H9 (cell line): ENCODE measurements at regions not wholly inside any gene's neighbourhood (a gene's known extent, or its start where the extent isn't known, plus 50 kb on each side); places are given as distances from the start of the nearest gene placed in this dataset.

Experiments
- DNase-seq: peaks from one replicate; pipeline ENCODE4 v3.0.0-alpha.2; 2017
- H2AFZ ChIP-seq: one replicate; pipeline ENCODE4 v1.6.1; 2013; ENCODE audit warnings: mild to moderate bottlenecking, low read length, control low read depth, moderate library complexity
- H2AK5ac ChIP-seq: 2 replicates; pipeline ENCODE4 v1.6.1; 2013; ENCODE audit warnings: low read length, control low read depth, mixed read lengths; ENCODE audit not compliant: insufficient read length
- H2BK120ac ChIP-seq: one replicate; pipeline ENCODE4 v1.6.1; 2013; ENCODE audit warnings: low read depth, mild to moderate bottlenecking, low read length, control low read depth, inconsistent platforms; ENCODE audit not compliant: poor library complexity, severe bottlenecking
- H2BK12ac ChIP-seq: 2 replicates; pipeline ENCODE4 v1.6.1; 2013; ENCODE audit warnings: low read length, control low read depth, mixed read lengths, low read depth; ENCODE audit not compliant: insufficient read length
- H2BK15ac ChIP-seq: 2 replicates; pipeline ENCODE4 v1.6.1; 2013; ENCODE audit warnings: low read depth, low read length, control low read depth
- H2BK20ac ChIP-seq: one replicate; pipeline ENCODE4 v1.6.1; 2013; ENCODE audit warnings: low read depth, mild to moderate bottlenecking, low read length, control low read depth, inconsistent platforms; ENCODE audit not compliant: poor library complexity, severe bottlenecking
- H2BK5ac ChIP-seq: 2 replicates; pipeline ENCODE4 v1.6.1; 2013; ENCODE audit warnings: low read length, control low read depth, mixed read lengths; ENCODE audit not compliant: insufficient read length
- H3K14ac ChIP-seq: 2 replicates; pipeline ENCODE4 v1.6.1; 2013; ENCODE audit warnings: low read length, control low read depth; ENCODE audit not compliant: insufficient read depth
- H3K18ac ChIP-seq: 2 replicates; pipeline ENCODE4 v1.6.1; 2013; ENCODE audit warnings: low read depth, mild to moderate bottlenecking, mixed read lengths, low read length, control low read depth; ENCODE audit not compliant: insufficient read length
- H3K23ac ChIP-seq: 2 replicates; pipeline ENCODE4 v1.6.1; 2013; ENCODE audit warnings: low read length, control low read depth, mixed read lengths, low read depth; ENCODE audit not compliant: insufficient read length
- H3K23me2 ChIP-seq: 2 replicates; pipeline ENCODE4 v1.6.1; 2013; ENCODE audit warnings: low read depth, mild to moderate bottlenecking, mixed read lengths, low read length, control low read depth; ENCODE audit not compliant: insufficient read length, poor library complexity, severe bottlenecking
- H3K27ac ChIP-seq: 2 replicates; pipeline ENCODE4 v1.5.1; 2013; ENCODE audit warnings: low read length, control low read depth, mixed read lengths, low read depth; ENCODE audit not compliant: insufficient read length
- H3K27me3 ChIP-seq: 2 replicates; pipeline ENCODE4 v1.6.1; 2013; ENCODE audit warnings: low read length, control low read depth, inconsistent platforms; ENCODE audit not compliant: insufficient read depth
- H3K4ac ChIP-seq: 2 replicates; pipeline ENCODE4 v1.6.1; 2013; ENCODE audit warnings: low read depth, mild to moderate bottlenecking, control low read depth, inconsistent platforms, low read length, moderate library complexity
- H3K4me1 ChIP-seq: 2 replicates; pipeline ENCODE4 v1.6.1; 2013; ENCODE audit warnings: low read length, control low read depth, inconsistent platforms; ENCODE audit not compliant: insufficient read depth
- H3K4me2 ChIP-seq: 2 replicates; pipeline ENCODE4 v1.6.1; 2013; ENCODE audit warnings: low read length, control low read depth, mixed read lengths; ENCODE audit not compliant: insufficient read length, insufficient read depth
- H3K56ac ChIP-seq: 2 replicates; pipeline ENCODE4 v1.6.1; 2013; ENCODE audit warnings: low read depth, mild to moderate bottlenecking, mixed read lengths, low read length, control low read depth; ENCODE audit not compliant: insufficient read length
- H3K79me1 ChIP-seq: 2 replicates; pipeline ENCODE4 v1.6.1; 2013; ENCODE audit warnings: low read depth, mild to moderate bottlenecking, moderate library complexity, low read length, control low read depth, inconsistent platforms; ENCODE audit not compliant: insufficient read depth, poor library complexity, severe bottlenecking
- H3K79me2 ChIP-seq: 2 replicates; pipeline ENCODE4 v1.6.1; 2013; ENCODE audit warnings: low read length, control low read depth, inconsistent platforms; ENCODE audit not compliant: insufficient read depth
- H3K9ac ChIP-seq: 2 replicates; pipeline ENCODE4 v1.6.1; 2013; ENCODE audit warnings: low read length, control low read depth, mixed read lengths; ENCODE audit not compliant: insufficient read length; ENCODE audit errors: extremely low read depth
- H3K9me3 ChIP-seq: one replicate; pipeline ENCODE4 v1.6.1; 2013; ENCODE audit warnings: low read depth, low read length, inconsistent platforms; ENCODE audit not compliant: control insufficient read depth
- H3T11ph ChIP-seq: one replicate; pipeline ENCODE4 v1.6.1; 2013; ENCODE audit warnings: mild to moderate bottlenecking, low read length, control low read depth, inconsistent platforms
- H4K20me1 ChIP-seq: one replicate; pipeline ENCODE4 v1.6.1; 2013; ENCODE audit not compliant: control insufficient read depth, insufficient read length, insufficient read depth
- H4K5ac ChIP-seq: 2 replicates; pipeline ENCODE4 v1.6.1; 2013; ENCODE audit warnings: low read depth, mild to moderate bottlenecking, mixed read lengths, low read length, control low read depth; ENCODE audit not compliant: insufficient read length
- H4K8ac ChIP-seq: replicated peaks from 2 replicates; pipeline ENCODE4 v1.6.1; 2013; ENCODE audit warnings: low read length, control low read depth, mixed read lengths, low read depth; ENCODE audit not compliant: insufficient read length
- H4K91ac ChIP-seq: 2 replicates; pipeline ENCODE4 v1.6.1; 2013; ENCODE audit warnings: low read depth, mild to moderate bottlenecking, moderate library complexity, mixed read lengths, low read length, control low read depth; ENCODE audit not compliant: insufficient read length
- H3K27ac Mint-ChIP-seq, 3 experiments: 2 replicates in 2 of 3; 3 replicates in 1 of 3; pipeline ENCODE4 v1.8.0; 2020 to 2021; ENCODE audit warnings: mixed read lengths in 3 of 3, mild to moderate bottlenecking in 1 of 3, moderate library complexity in 1 of 3
- H3K27me3 Mint-ChIP-seq: 2 replicates; pipeline ENCODE4 v1.8.0; 2021; ENCODE audit warnings: low read depth, mild to moderate bottlenecking, moderate library complexity, mixed read lengths
- H3K36me3 Mint-ChIP-seq, 3 experiments: 2 replicates in 2 of 3; 3 replicates in 1 of 3; pipeline ENCODE4 v1.8.0; 2020 to 2021; ENCODE audit warnings: low read depth in 3 of 3, mixed read lengths in 3 of 3; ENCODE audit not compliant: insufficient read depth in 1 of 3
- H3K4me1 Mint-ChIP-seq, 2 experiments: 2 replicates each; pipeline ENCODE4 v1.8.0; 2020; ENCODE audit warnings: mixed read lengths in 2 of 2
- H3K4me3 Mint-ChIP-seq, 2 experiments: 2 replicates in 1 of 2; 3 replicates in 1 of 2; pipeline ENCODE4 v1.8.0; 2020 to 2021; ENCODE audit warnings: mild to moderate bottlenecking in 2 of 2, mixed read lengths in 2 of 2, moderate library complexity in 1 of 2
- H3K9me3 Mint-ChIP-seq, 2 experiments: 2 replicates in 1 of 2; 3 replicates in 1 of 2; pipeline ENCODE4 v1.8.0; 2020; ENCODE audit warnings: mild to moderate bottlenecking in 2 of 2, mixed read lengths in 2 of 2, moderate library complexity in 1 of 2
- CTCF ChIP-seq: fragments of 200-600 bp; sonication (generic); conservative IDR thresholded peaks from 3 replicates; pipeline ENCODE4 v1.8.0; 2021; ENCODE audit warnings: antibody characterized with exemption, mild to moderate bottlenecking
- WGBS: extraction: QIAGEN DNeasy Blood & Tissue Kit; methylation state at CpG from one replicate; pipeline ENCODE4 v1.1.7; 2013; ENCODE audit warnings: missing lambda C conversion rate, low lambda C conversion rate, mixed read lengths; ENCODE audit not compliant: insufficient read length; ENCODE audit errors: extremely low coverage; 5-methylcytosine and 5-hydroxymethylcytosine counted together

GRCh38 chr2:60172801-60173200 lies 380.7 kb downstream of the BCL11A start:
- no peak overlapping the region for H2BK120ac ChIP-seq
- H2AK5ac ChIP-seq = no peak overlapping the region
- no peak overlapping the region for H3K14ac ChIP-seq
- H3T11ph ChIP-seq = no peak overlapping the region
- no peak overlapping the region for H2AFZ ChIP-seq
- H4K20me1 ChIP-seq = no peaks in the 10 kb centered on the region
- H4K5ac ChIP-seq = no peak overlapping the region
- H3K9me3 ChIP-seq = no peaks in the 10 kb centered on the region
- no peak for DNase-seq
- TF ChIP-seq CTCF = no peak
- H3K4ac ChIP-seq = no peak overlapping the region
- Mint-ChIP-seq H3K4me3 (no peak overlapping the region), H3K27ac (no peak overlapping the region), H3K36me3 (no peaks in the 10 kb centered on the region), H3K9me3 (no peaks in the 10 kb centered on the region), H3K4me1 (no peaks in the 10 kb centered on the region), H3K27me3 (peaks cover 1% of the 10 kb centered on the region)
- H3K56ac ChIP-seq = no peak overlapping the region
- no peaks in the 10 kb centered on the region for H3K27me3 ChIP-seq
- no peak overlapping the region for H2BK5ac ChIP-seq
- H3K9ac ChIP-seq = no peak overlapping the region
- H3K23ac ChIP-seq = no peak overlapping the region
- H3K4me1 ChIP-seq = no peaks in the 10 kb centered on the region
- H4K91ac ChIP-seq = no peak overlapping the region
- no peaks in the 10 kb centered on the region for H3K23me2 ChIP-seq
- no peaks in the 10 kb centered on the region for H3K79me1 ChIP-seq
- no peak overlapping the region for H2BK12ac ChIP-seq
- H3K18ac ChIP-seq = no peak overlapping the region
- no CpG with 5 or more reads among the region's 3 CpGs for WGBS
- H3K4me2 ChIP-seq = no peak overlapping the region
- no peak overlapping the region for H2BK20ac ChIP-seq
- no peak overlapping the region for H3K27ac ChIP-seq
- H3K79me2 ChIP-seq = no peaks in the 10 kb centered on the region
- H2BK15ac ChIP-seq = no peak overlapping the region
- H4K8ac ChIP-seq = no peak overlapping the region
